ENCODE measurements at regions not wholly inside any gene's neighbourhood (a gene's known extent, or its start where the extent isn't known, plus 50 kb on each side); places are given as distances from the start of the nearest gene placed in this dataset.

- Histone ChIP-seq H3K4me3 (no peak overlapping the region), H3K9me3 (no peaks in the 10 kb centered on the region), H3K27me3 (no peaks in the 10 kb centered on the region), H3K36me3 (no peaks in the 10 kb centered on the region), H3K27ac (no peak overlapping the region), H3K4me1 (no peaks in the 10 kb centered on the region)
- intact Hi-C loops (cut with DNase I) = no loop called here
- ATAC-seq = no peak
- TF ChIP-seq CTCF (IDR thresholded peaks at IDR 0.05) = no peak
- DNase-seq = no peak
Observed at GRCh38 chr4:189278597-189279165, 662.0 kb upstream of the FRG1 start.

- Histone ChIP-seq H3K4me3 (no peak overlapping the region), H3K9me3 (no peaks in the 10 kb centered on the region), H3K4me1 (no peaks in the 10 kb centered on the region), H3K27me3 (no peaks in the 10 kb centered on the region), H3K36me3 (no peaks in the 10 kb centered on the region), H3K27ac (no peak overlapping the region)
- no peak for DNase-seq
- intact Hi-C loops (cut with DNase I) = no loop called here
- no peak for TF ChIP-seq CTCF (IDR thresholded peaks at IDR 0.05)
- no peak for ATAC-seq
Observed at GRCh38 chr4:189279188-189279587, 661.5 kb upstream of the FRG1 start.

- no peak overlapping the region for H3K27ac ChIP-seq
- intact Hi-C loops (cut with DNase I) = no loop called here
- DNase-seq (no peak), ATAC-seq (no peak)
- no peaks in the 10 kb centered on the region for H3K4me1 ChIP-seq
- no peak overlapping the region for H3K4me3 ChIP-seq
- no peak for TF ChIP-seq CTCF (IDR thresholded peaks at IDR 0.05)
- no peaks in the 10 kb centered on the region for H3K36me3 ChIP-seq
- no peaks in the 10 kb centered on the region for H3K27me3 ChIP-seq
- no peaks in the 10 kb centered on the region for H3K9me3 ChIP-seq
Observed at GRCh38 chr4:189285377-189285776, 655.3 kb upstream of the FRG1 start.

- DNase-seq (no peak), ATAC-seq (no peak)
- no peaks in the 10 kb centered on the region for H3K9me3 ChIP-seq
- no peaks in the 10 kb centered on the region for H3K36me3 ChIP-seq
- H3K4me1 ChIP-seq = no peaks in the 10 kb centered on the region
- H3K27me3 ChIP-seq = no peaks in the 10 kb centered on the region
- TF ChIP-seq CTCF (IDR thresholded peaks at IDR 0.05) = no peak
- no peak overlapping the region for H3K27ac ChIP-seq
- H3K4me3 ChIP-seq = no peak overlapping the region
- intact Hi-C loops (cut with DNase I) = no loop called here
Observed at GRCh38 chr4:189291939-189292338, 648.7 kb upstream of the FRG1 start.

GRCh38 chr4:189293459-189293858 is 647.2 kb upstream of the FRG1 start:
- H3K4me1 ChIP-seq = no peaks in the 10 kb centered on the region
- intact Hi-C loops (cut with DNase I) = no loop called here
- H3K27me3 ChIP-seq = no peaks in the 10 kb centered on the region
- no peak overlapping the region for H3K4me3 ChIP-seq
- DNase-seq (no peak), ATAC-seq (no peak)
- TF ChIP-seq CTCF (IDR thresholded peaks at IDR 0.05) = no peak
- no peaks in the 10 kb centered on the region for H3K36me3 ChIP-seq
- no peak overlapping the region for H3K27ac ChIP-seq
- H3K9me3 ChIP-seq = no peaks in the 10 kb centered on the region

- Histone ChIP-seq H3K27ac (no peak overlapping the region), H3K27me3 (no peaks in the 10 kb centered on the region), H3K4me1 (no peaks in the 10 kb centered on the region), H3K4me3 (no peak overlapping the region), H3K9me3 (no peaks in the 10 kb centered on the region), H3K36me3 (no peaks in the 10 kb centered on the region)
- DNase-seq (no peak), ATAC-seq (no peak)
- intact Hi-C loops (cut with DNase I) = no loop called here
- TF ChIP-seq CTCF (IDR thresholded peaks at IDR 0.05) = no peak
Observed at GRCh38 chr4:189294574-189294973, 646.1 kb upstream of the FRG1 start.
